PC-9 (cell line): ENCODE measurements at regions not wholly inside any gene's neighbourhood (a gene's known extent, or its start where the extent isn't known, plus 50 kb on each side); places are given as distances from the start of the nearest gene placed in this dataset.

Experiments
- BruUV-seq: library from RNA; stranded (reverse); fragments of 400-500 nt; replicated peaks from 2 replicates; lab custom pipeline; 2021; lab: Mats Ljungman, UMichigan
- CTCF ChIA-PET: fragments of 300-600 bp; sonication (Branson Sonifier 250); formaldehyde crosslinking; loops from one replicate; lab custom pipeline; 2022; ENCODE audit warnings: antibody characterized with exemption; lab: Charles Lee
- POLR2A ChIA-PET: fragments of 300-600 bp; sonication (Branson Sonifier 250); formaldehyde crosslinking; loops from one replicate; lab custom pipeline; 2022; ENCODE audit warnings: antibody characterized with exemption; ENCODE audit not compliant: unreplicated experiment; lab: Charles Lee
- DNase-seq, 2 experiments: peaks; one replicate each; pipeline versions ENCODE4 v3.0.0 to v3.0.0-alpha.2; 2015 to 2022; ENCODE audit warnings: mixed read lengths in 1 of 2
- H2AFZ ChIP-seq: fragments of 200-600 bp; sonication (generic); 2 replicates; pipeline ENCODE4 v1.8.1; 2017; ENCODE audit warnings: antibody characterized with exemption
- H3F3A ChIP-seq: fragments of 200-600 bp; sonication (generic); 2 replicates; pipeline ENCODE4 v1.8.1; 2017; ENCODE audit warnings: antibody characterized with exemption, mild to moderate bottlenecking, low read depth; ENCODE audit not compliant: insufficient read depth
- H3K27ac ChIP-seq: fragments of 200-600 bp; sonication (generic); 2 replicates; pipeline ENCODE4 v1.6.1; 2016; ENCODE audit warnings: mixed run types
- H3K27me3 ChIP-seq: fragments of 200-600 bp; sonication (generic); 2 replicates; pipeline ENCODE4 v1.6.1; 2016; ENCODE audit warnings: low read depth, mixed run types; ENCODE audit not compliant: insufficient read depth
- H3K36me3 ChIP-seq: fragments of 200-600 bp; sonication (generic); 2 replicates; pipeline ENCODE4 v1.6.1; 2016; ENCODE audit warnings: low read depth, mixed run types
- H3K4me1 ChIP-seq: fragments of 200-600 bp; sonication (generic); replicated peaks from 2 replicates; pipeline ENCODE4 v1.6.1; 2016; ENCODE audit warnings: mixed run types; ENCODE audit not compliant: insufficient read depth
- H3K4me2 ChIP-seq: fragments of 200-600 bp; sonication (generic); 2 replicates; pipeline ENCODE4 v1.6.1; 2017; ENCODE audit warnings: mixed run types
- H3K4me3 ChIP-seq: fragments of 200-600 bp; sonication (generic); 2 replicates; pipeline ENCODE4 v1.6.1; 2016; ENCODE audit warnings: mixed run types
- H3K79me2 ChIP-seq: fragments of 200-600 bp; sonication (generic); 2 replicates; pipeline ENCODE4 v1.6.1; 2017; ENCODE audit warnings: low read depth, mixed run types
- H3K9me2 ChIP-seq: fragments of 200-600 bp; sonication (generic); 2 replicates; pipeline ENCODE4 v1.8.1; 2017; ENCODE audit warnings: mild to moderate bottlenecking; ENCODE audit not compliant: insufficient read depth
- H3K9me3 ChIP-seq: fragments of 200-600 bp; sonication (generic); 2 replicates; pipeline ENCODE4 v1.8.1; 2016; ENCODE audit warnings: low read depth; ENCODE audit not compliant: insufficient read depth
- H4K20me1 ChIP-seq: fragments of 200-600 bp; sonication (generic); 2 replicates; pipeline ENCODE4 v1.8.1; 2017; ENCODE audit not compliant: insufficient read depth
- CTCF ChIP-seq: fragments of 200-600 bp; sonication (generic); conservative IDR thresholded peaks from 2 replicates; pipeline ENCODE4 v1.6.1; 2017; ENCODE audit warnings: mixed run types, antibody characterized with exemption, mild to moderate bottlenecking, moderate library complexity
- EZH2 ChIP-seq: fragments of 200-600 bp; sonication (generic); IDR thresholded peaks from 2 replicates; pipeline ENCODE4 v1.8.0; 2017; ENCODE audit warnings: antibody characterized with exemption, low read depth
- intact Hi-C: fragments of 100-400 bp; cut with micrococcal nuclease; formaldehyde crosslinking; loops from one replicate; pipeline ENCODE4 v1.10.0; 2022; ENCODE audit not compliant: unreplicated experiment

GRCh38 chr19:31214086-31214485, 135.2 kb downstream of the TSHZ3 start:
- H3K27me3 ChIP-seq = no peaks in the 10 kb centered on the region
- no peak overlapping the region for H3K4me2 ChIP-seq
- H4K20me1 ChIP-seq = no peaks in the 10 kb centered on the region
- H3K9me2 ChIP-seq = no peaks in the 10 kb centered on the region
- no peak overlapping the region for H2AFZ ChIP-seq
- TF ChIP-seq EZH2 (no peak), CTCF (no peak)
- no peaks in the 10 kb centered on the region for H3K9me3 ChIP-seq
- H3K36me3 ChIP-seq = no peaks in the 10 kb centered on the region
- H3K4me3 ChIP-seq = no peak overlapping the region
- H3K79me2 ChIP-seq = no peaks in the 10 kb centered on the region
- no peaks in the 10 kb centered on the region for H3F3A ChIP-seq
- DNase-seq = peak; percentile 35 to 57
- intact Hi-C loops = no loop called here
- ChIA-PET POLR2A (no interaction called here), CTCF (no interaction called here)
- no peaks in the 10 kb centered on the region for H3K4me1 ChIP-seq
- H3K27ac ChIP-seq = no peak overlapping the region
- BruUV-seq = no TSS peak

- no peaks in the 10 kb centered on the region for H3F3A ChIP-seq
- no peak overlapping the region for H3K4me3 ChIP-seq
- H3K4me2 ChIP-seq = no peak overlapping the region
- intact Hi-C loops = no loop called here
- H3K9me3 ChIP-seq = no peaks in the 10 kb centered on the region
- DNase-seq = no peak
- no peaks in the 10 kb centered on the region for H3K4me1 ChIP-seq
- ChIA-PET POLR2A (no interaction called here), CTCF (no interaction called here)
- H3K27me3 ChIP-seq = no peaks in the 10 kb centered on the region
- H4K20me1 ChIP-seq = no peaks in the 10 kb centered on the region
- H3K79me2 ChIP-seq = no peaks in the 10 kb centered on the region
- no peak overlapping the region for H3K27ac ChIP-seq
- no peaks in the 10 kb centered on the region for H3K36me3 ChIP-seq
- no peak overlapping the region for H2AFZ ChIP-seq
- no peaks in the 10 kb centered on the region for H3K9me2 ChIP-seq
- TF ChIP-seq CTCF = no peak
- TF ChIP-seq EZH2 = no peak
- BruUV-seq = no TSS peak
Measured at GRCh38 chr19:31211088-31211487, 138.1 kb downstream of the TSHZ3 start.

- ChIA-PET CTCF (no interaction called here), POLR2A (no interaction called here)
- no peak overlapping the region for H3K4me2 ChIP-seq
- H3K79me2 ChIP-seq = no peaks in the 10 kb centered on the region
- H3K36me3 ChIP-seq = no peaks in the 10 kb centered on the region
- no TSS peak for BruUV-seq
- H4K20me1 ChIP-seq = no peaks in the 10 kb centered on the region
- H3K27ac ChIP-seq = no peak overlapping the region
- no peak overlapping the region for H3K4me3 ChIP-seq
- intact Hi-C loops = no loop called here
- no peaks in the 10 kb centered on the region for H3K9me3 ChIP-seq
- TF ChIP-seq CTCF = no peak
- TF ChIP-seq EZH2 = no peak
- no peaks in the 10 kb centered on the region for H3F3A ChIP-seq
- no peak for DNase-seq
- H3K4me1 ChIP-seq = no peaks in the 10 kb centered on the region
- H2AFZ ChIP-seq = no peak overlapping the region
- no peaks in the 10 kb centered on the region for H3K27me3 ChIP-seq
- no peaks in the 10 kb centered on the region for H3K9me2 ChIP-seq
Measured at GRCh38 chr19:31205887-31206518, 143.2 kb downstream of the TSHZ3 start.
